Kidney (tissue), 13 donors: ENCODE measurements at regions not wholly inside any gene's neighbourhood (a gene's known extent, or its start where the extent isn't known, plus 50 kb on each side); places are given as distances from the start of the nearest gene placed in this dataset.

Experiments
- DNase-seq, 5 donors: peaks; one replicate each; pipeline ENCODE4 v3.0.0-alpha.2; 2013 to 2020
- FAIRE-seq: peaks from 2 replicates; lab custom pipeline; 2012; peaks lifted over from hg19 to GRCh38; lab: Jason Lieb, UNC
- H3K27ac ChIP-seq, 2 donors: one replicate each; pipeline ENCODE4 v1.7.0; 2013; ENCODE audit warnings: low read depth in 2 of 2, low read length in 2 of 2, inconsistent platforms in 1 of 2
- H3K27me3 ChIP-seq: one replicate; pipeline ENCODE4 v1.7.1; 2013; ENCODE audit warnings: low read length, inconsistent platforms; ENCODE audit not compliant: control insufficient read depth, insufficient read depth
- H3K36me3 ChIP-seq, 3 donors: one replicate each; pipeline versions ENCODE4 v1.7.0 to v1.7.1; 2013; ENCODE audit warnings: low read length in 3 of 3, control low read depth in 1 of 3, inconsistent platforms in 1 of 3; ENCODE audit not compliant: insufficient read depth in 3 of 3, control insufficient read depth in 2 of 3
- H3K4me1 ChIP-seq, 3 donors: one replicate each; pipeline versions ENCODE4 v1.7.0 to v1.7.1; 2013; ENCODE audit warnings: low read length in 3 of 3, inconsistent platforms in 1 of 3, low read depth in 1 of 3; ENCODE audit not compliant: control insufficient read depth in 2 of 3, insufficient read depth in 2 of 3
- H3K4me3 ChIP-seq, 3 donors: one replicate each; pipeline versions ENCODE4 v1.7.0 to v1.8.1; 2013; ENCODE audit warnings: low read length in 3 of 3, control low read depth in 1 of 3, inconsistent platforms in 1 of 3
- H3K9ac ChIP-seq, 3 donors: one replicate each; pipeline versions ENCODE4 v1.7.0 to v1.7.1; 2013; ENCODE audit warnings: low read length in 3 of 3, control low read depth in 1 of 3, inconsistent platforms in 1 of 3
- H3K9me3 ChIP-seq, 3 donors: one replicate each; pipeline versions ENCODE4 v1.7.0 to v1.7.1; 2013; ENCODE audit warnings: low read length in 3 of 3, control low read depth in 1 of 3, inconsistent platforms in 1 of 3; ENCODE audit not compliant: control insufficient read depth in 2 of 3, insufficient read depth in 1 of 3
- intact Hi-C: fragments of 100-400 bp; cut with DNase I; formaldehyde crosslinking; loops from one replicate; pipeline ENCODE4 v1.11.1; 2022
- TF ChIP-seq, protein P1 (sequence below): IDR thresholded peaks from 3 replicates; pipeline ENCODE4 v1.5.1; 2012; ENCODE audit warnings: mild to moderate bottlenecking, moderate library complexity, borderline replicate concordance; ENCODE audit not compliant: insufficient read depth; ENCODE audit errors: extremely low read depth
- donor health status: control.
- donor health status: control.
- donor health status: control.
- donor health status: control.
- donor health status: control.
- donor health status: DM: yes; HTN: yes; CAD: no.
- donor health status: Normal renal cell carcinoma (clear cell type).

- Histone ChIP-seq H3K27ac (no peak overlapping the region), H3K36me3 (no peaks in the 10 kb centered on the region), H3K4me3 (no peak overlapping the region), H3K9me3 (no peaks in the 10 kb centered on the region), H3K9ac (no peak overlapping the region), H3K27me3 (no peaks in the 10 kb centered on the region), H3K4me1 (no peaks in the 10 kb centered on the region)
- DNase-seq (no peak), FAIRE-seq (no peak)
- intact Hi-C loops, result no loop called here
- TF ChIP-seq, protein P1, sequence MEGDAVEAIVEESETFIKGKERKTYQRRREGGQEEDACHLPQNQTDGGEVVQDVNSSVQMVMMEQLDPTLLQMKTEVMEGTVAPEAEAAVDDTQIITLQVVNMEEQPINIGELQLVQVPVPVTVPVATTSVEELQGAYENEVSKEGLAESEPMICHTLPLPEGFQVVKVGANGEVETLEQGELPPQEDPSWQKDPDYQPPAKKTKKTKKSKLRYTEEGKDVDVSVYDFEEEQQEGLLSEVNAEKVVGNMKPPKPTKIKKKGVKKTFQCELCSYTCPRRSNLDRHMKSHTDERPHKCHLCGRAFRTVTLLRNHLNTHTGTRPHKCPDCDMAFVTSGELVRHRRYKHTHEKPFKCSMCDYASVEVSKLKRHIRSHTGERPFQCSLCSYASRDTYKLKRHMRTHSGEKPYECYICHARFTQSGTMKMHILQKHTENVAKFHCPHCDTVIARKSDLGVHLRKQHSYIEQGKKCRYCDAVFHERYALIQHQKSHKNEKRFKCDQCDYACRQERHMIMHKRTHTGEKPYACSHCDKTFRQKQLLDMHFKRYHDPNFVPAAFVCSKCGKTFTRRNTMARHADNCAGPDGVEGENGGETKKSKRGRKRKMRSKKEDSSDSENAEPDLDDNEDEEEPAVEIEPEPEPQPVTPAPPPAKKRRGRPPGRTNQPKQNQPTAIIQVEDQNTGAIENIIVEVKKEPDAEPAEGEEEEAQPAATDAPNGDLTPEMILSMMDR, result no peak
Measured at GRCh38 chr11:119943298-119943655, 194.6 kb downstream of the TRIM29 start.

GRCh38 chr11:119942583-119943297 lies 195.2 kb downstream of the TRIM29 start:
- Histone ChIP-seq H3K9ac (no peak overlapping the region), H3K27me3 (no peaks in the 10 kb centered on the region), H3K9me3 (no peaks in the 10 kb centered on the region), H3K4me3 (no peak overlapping the region), H3K36me3 (no peaks in the 10 kb centered on the region), H3K27ac (no peak overlapping the region), H3K4me1 (no peaks in the 10 kb centered on the region)
- intact Hi-C loops, result no loop called here
- TF ChIP-seq, protein P1, result no peak
- DNase-seq (no peak), FAIRE-seq (no peak)

- Histone ChIP-seq H3K36me3 (no peaks in the 10 kb centered on the region), H3K4me3 (no peak overlapping the region), H3K4me1 (no peaks in the 10 kb centered on the region), H3K9ac (no peak overlapping the region), H3K27ac (no peak overlapping the region), H3K9me3 (no peaks in the 10 kb centered on the region), H3K27me3 (no peaks in the 10 kb centered on the region)
- intact Hi-C loops, result no loop called here
- FAIRE-seq, result no peak
- DNase-seq, result peak in 1 of 5 donors; percentile 14
- TF ChIP-seq, protein P1, result no peak
Measured at GRCh38 chr11:119941636-119942411, 196.1 kb downstream of the TRIM29 start.
